Myocyte (in vitro differentiated cells): ENCODE measurements at regions not wholly inside any gene's neighbourhood (a gene's known extent, or its start where the extent isn't known, plus 50 kb on each side); places are given as distances from the start of the nearest gene placed in this dataset.

Experiments
- DNase-seq: peaks from one replicate; pipeline ENCODE4 v3.0.0-alpha.2; 2012; ENCODE audit warnings: low read depth

GRCh38 chr5:160903551-160903950, 51.5 kb upstream of the ATP10B start:
- no peak for DNase-seq

DNA sequence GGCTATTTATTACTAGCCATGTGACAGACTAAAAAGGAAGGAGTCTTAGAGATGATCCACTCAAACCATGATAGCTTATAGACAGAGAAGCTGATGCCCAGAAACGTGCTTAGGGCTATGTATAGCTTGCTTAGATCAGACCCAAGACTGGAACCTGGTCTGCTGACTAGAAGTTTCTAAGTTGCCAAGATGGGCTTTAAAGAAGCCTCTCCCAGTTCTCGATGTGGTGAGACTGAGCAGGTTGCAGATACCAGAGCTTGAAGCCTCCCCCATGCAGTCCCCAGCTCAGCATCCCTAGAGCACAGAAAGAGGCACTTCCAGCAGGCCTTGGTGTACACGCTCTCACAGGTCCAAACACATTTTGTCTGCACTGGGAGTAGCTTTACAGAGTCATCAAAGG, 51.1 kb upstream of the ATP10B start:
- no peak for DNase-seq
